GM21529 (cell line): ENCODE measurements at regions not wholly inside any gene's neighbourhood (a gene's known extent, or its start where the extent isn't known, plus 50 kb on each side); places are given as distances from the start of the nearest gene placed in this dataset.
A peak's percentile ranks its signal among the peaks of the same experiment; 100 is the strongest.

Experiments
- ATAC-seq: cut with Tn5 transposase; IDR thresholded peaks from one replicate; pipeline ENCODE4 v1.9.1; 2021; ENCODE audit not compliant: unreplicated experiment

GRCh38 chr3:87354398-87354797 lies 78.0 kb upstream of the POU1F1 start:
- no peak for ATAC-seq

GRCh38 chr3:87351937-87352336 lies 75.6 kb upstream of the POU1F1 start:
- no peak for ATAC-seq

- peak; percentile 100 for ATAC-seq
These were observed 74.2 kb upstream of the POU1F1 start for GRCh38 chr3:87350367-87351199.

GRCh38 chr3:87349833-87350232 lies 73.4 kb upstream of the POU1F1 start:
- no peak for ATAC-seq

- ATAC-seq = no peak
These were observed 60.4 kb upstream of the POU1F1 start for GRCh38 chr3:87336761-87337160.

GRCh38 chr3:87335931-87336330 lies 59.5 kb upstream of the POU1F1 start:
- ATAC-seq = no peak

- ATAC-seq = no peak
These were observed 57.1 kb upstream of the POU1F1 start for GRCh38 chr3:87333393-87333892.

GRCh38 chr3:87332789-87333188 lies 56.4 kb upstream of the POU1F1 start:
- ATAC-seq = no peak

GRCh38 chr3:87329065-87329464 lies 52.7 kb upstream of the POU1F1 start:
- no peak for ATAC-seq
